T-helper 2 cell treated with Interferon-gamma antibody and Interleukin-4, amounts not matched to agents 5 μg/mL and 100 μg/mL, for 36 hours (primary cell): ENCODE measurements at regions not wholly inside any gene's neighbourhood (a gene's known extent, or its start where the extent isn't known, plus 50 kb on each side); places are given as distances from the start of the nearest gene placed in this dataset.

Experiments
- DNase-seq: peaks from one replicate; pipeline ENCODE4 v3.0.0; 2021; ENCODE audit warnings: low spot score
- H3K27ac Mint-ChIP-seq: one replicate; pipeline ENCODE4 v1.8.0; 2021; ENCODE audit warnings: mild to moderate bottlenecking, mixed read lengths
- H3K27me3 Mint-ChIP-seq: one replicate; pipeline ENCODE4 v1.8.0; 2021; ENCODE audit warnings: low read depth, mixed read lengths
- H3K36me3 Mint-ChIP-seq: one replicate; pipeline ENCODE4 v1.8.0; 2021; ENCODE audit warnings: low read depth, mixed read lengths
- H3K4me1 Mint-ChIP-seq: one replicate; pipeline ENCODE4 v1.8.0; 2021; ENCODE audit warnings: low read depth, mixed read lengths
- H3K4me3 Mint-ChIP-seq: one replicate; pipeline ENCODE4 v1.8.0; 2022; ENCODE audit warnings: mild to moderate bottlenecking, moderate library complexity, mixed read lengths
- H3K9me3 Mint-ChIP-seq: one replicate; pipeline ENCODE4 v1.8.0; 2021; ENCODE audit warnings: mixed read lengths

GRCh38 chr4:132818091-132818490, 331.0 kb upstream of the PCDH10 start:
- no peaks in the 10 kb centered on the region for H3K4me1 Mint-ChIP-seq
- DNase-seq: no peak
- H3K36me3 Mint-ChIP-seq: no peaks in the 10 kb centered on the region
- H3K27me3 Mint-ChIP-seq: no peaks in the 10 kb centered on the region
- peaks cover 12% of the 10 kb centered on the region for H3K9me3 Mint-ChIP-seq
- no peak overlapping the region for H3K4me3 Mint-ChIP-seq
- H3K27ac Mint-ChIP-seq: no peak overlapping the region

DNA sequence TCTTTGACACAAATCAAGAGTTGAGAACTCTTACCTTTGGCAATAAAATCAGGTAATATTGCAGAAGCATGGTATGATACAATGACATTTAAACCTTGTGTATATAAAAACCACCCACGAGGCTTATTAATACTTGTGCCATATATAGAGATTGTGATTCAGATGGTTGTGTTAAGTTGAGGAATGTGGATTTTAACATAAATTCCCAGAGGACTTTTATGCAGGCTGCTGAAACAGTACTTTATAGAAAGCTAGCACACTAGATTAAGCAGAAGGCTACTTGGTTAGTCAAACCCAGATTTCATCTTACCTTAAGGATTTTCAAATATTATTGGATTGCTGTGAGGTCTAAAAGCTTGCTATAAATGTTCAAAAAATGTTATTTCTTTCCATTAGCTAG, 325.7 kb upstream of the PCDH10 start:
- peaks cover 5% of the 10 kb centered on the region for H3K9me3 Mint-ChIP-seq
- no peaks in the 10 kb centered on the region for H3K4me1 Mint-ChIP-seq
- H3K27me3 Mint-ChIP-seq: no peaks in the 10 kb centered on the region
- H3K36me3 Mint-ChIP-seq: no peaks in the 10 kb centered on the region
- no peak for DNase-seq
- no peak overlapping the region for H3K27ac Mint-ChIP-seq
- no peak overlapping the region for H3K4me3 Mint-ChIP-seq

DNA sequence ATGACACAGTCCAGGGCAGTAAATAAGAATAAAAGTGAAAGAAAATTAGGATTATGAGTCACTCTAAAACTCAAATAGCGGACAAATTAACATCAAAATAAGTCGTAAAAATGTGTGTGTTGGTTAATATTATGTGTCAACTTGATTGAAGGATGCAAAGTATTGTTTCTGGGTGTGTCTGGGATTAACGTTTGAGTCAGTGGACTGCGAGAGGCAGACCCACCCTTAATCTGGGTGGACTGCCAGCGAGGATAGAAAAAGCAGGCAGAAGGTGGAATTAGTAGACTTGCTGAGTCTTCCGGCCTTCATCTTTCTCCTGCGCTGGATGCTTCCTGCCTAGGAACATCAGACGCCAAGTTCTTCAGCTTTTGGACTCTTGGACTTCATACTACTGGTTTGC, 324.3 kb upstream of the PCDH10 start:
- Mint-ChIP-seq H3K4me1 (no peaks in the 10 kb centered on the region), H3K36me3 (no peaks in the 10 kb centered on the region), H3K27me3 (no peaks in the 10 kb centered on the region), H3K4me3 (no peak overlapping the region), H3K27ac (no peak overlapping the region), H3K9me3 (peaks cover 6% of the 10 kb centered on the region)
- DNase-seq: no peak

DNA sequence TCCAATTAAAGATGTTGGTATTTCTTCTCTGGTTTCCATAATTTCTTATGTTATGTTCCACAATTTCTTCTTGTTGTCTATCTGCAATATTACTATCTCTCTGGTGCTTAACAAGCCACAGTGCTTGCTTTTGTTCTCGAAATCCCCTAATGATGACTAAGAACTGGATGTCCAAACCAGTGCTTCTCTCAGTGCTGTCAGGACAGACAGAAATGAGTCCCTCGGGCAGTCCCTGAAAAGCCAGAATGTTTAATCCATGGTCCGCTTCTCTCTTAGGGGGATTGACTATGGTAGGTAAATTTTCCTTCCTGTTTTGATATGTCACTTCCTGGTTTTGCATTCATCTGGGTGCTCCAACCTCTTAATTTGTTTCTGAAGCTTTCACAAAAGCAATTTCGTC, 321.6 kb upstream of the PCDH10 start:
- Mint-ChIP-seq H3K4me3 (no peak overlapping the region), H3K36me3 (no peaks in the 10 kb centered on the region), H3K4me1 (no peaks in the 10 kb centered on the region), H3K27ac (no peak overlapping the region), H3K9me3 (peaks cover 6% of the 10 kb centered on the region), H3K27me3 (no peaks in the 10 kb centered on the region)
- no peak for DNase-seq

- H3K4me3 Mint-ChIP-seq: no peak overlapping the region
- no peak overlapping the region for H3K27ac Mint-ChIP-seq
- H3K27me3 Mint-ChIP-seq: no peaks in the 10 kb centered on the region
- H3K36me3 Mint-ChIP-seq: no peaks in the 10 kb centered on the region
- H3K4me1 Mint-ChIP-seq: no peaks in the 10 kb centered on the region
- no peak for DNase-seq
- peaks cover 25% of the 10 kb centered on the region for H3K9me3 Mint-ChIP-seq
These were observed 310.9 kb upstream of the PCDH10 start for GRCh38 chr4:132838244-132838643.

DNA sequence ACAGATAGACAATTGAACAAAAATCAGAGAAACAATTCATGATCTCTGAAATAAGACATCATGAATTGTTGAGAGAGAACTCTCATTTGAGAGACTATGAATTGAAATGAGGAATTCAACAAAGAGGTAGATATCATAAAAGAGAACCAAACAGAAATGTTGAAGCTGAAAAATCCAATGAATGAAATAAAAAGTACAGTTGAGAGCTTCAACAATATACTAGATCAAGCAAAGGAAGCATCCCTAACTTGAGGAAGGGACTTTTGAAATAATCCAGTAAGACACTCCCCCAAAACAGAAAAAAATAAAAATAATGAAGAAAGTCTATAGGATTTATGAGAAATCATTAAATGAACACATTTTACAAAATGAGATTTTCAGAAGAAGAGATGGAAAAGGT, 310.0 kb upstream of the PCDH10 start:
- Mint-ChIP-seq H3K36me3 (no peaks in the 10 kb centered on the region), H3K4me1 (no peaks in the 10 kb centered on the region), H3K9me3 (peaks cover 25% of the 10 kb centered on the region), H3K4me3 (no peak overlapping the region), H3K27me3 (no peaks in the 10 kb centered on the region), H3K27ac (no peak overlapping the region)
- no peak for DNase-seq

GRCh38 chr4:132859929-132860328, 289.2 kb upstream of the PCDH10 start:
- Mint-ChIP-seq H3K27me3 (no peaks in the 10 kb centered on the region), H3K9me3 (peaks cover 4% of the 10 kb centered on the region), H3K36me3 (no peaks in the 10 kb centered on the region), H3K27ac (no peak overlapping the region), H3K4me3 (no peak overlapping the region), H3K4me1 (no peaks in the 10 kb centered on the region)
- no peak for DNase-seq

DNA sequence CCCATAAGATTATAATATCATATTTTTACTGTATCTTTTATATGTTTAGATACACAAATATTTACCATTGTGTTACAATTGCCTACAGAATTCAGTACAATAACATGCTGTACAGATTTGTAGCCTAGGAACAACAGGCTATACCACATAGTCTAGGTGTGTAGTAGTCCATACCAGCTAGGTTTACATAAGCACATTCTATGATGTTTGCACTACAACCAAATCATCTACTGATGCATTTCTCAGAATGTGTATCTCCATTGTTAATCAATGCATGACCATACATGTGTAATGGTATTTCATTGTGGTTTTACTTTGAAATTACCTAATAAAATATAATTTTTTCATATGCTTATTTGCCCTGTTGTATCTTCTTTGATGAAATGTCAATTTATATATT, 288.1 kb upstream of the PCDH10 start:
- H3K27ac Mint-ChIP-seq: no peak overlapping the region
- DNase-seq: no peak
- no peaks in the 10 kb centered on the region for H3K4me1 Mint-ChIP-seq
- no peaks in the 10 kb centered on the region for H3K36me3 Mint-ChIP-seq
- no peak overlapping the region for H3K4me3 Mint-ChIP-seq
- peaks cover 4% of the 10 kb centered on the region for H3K9me3 Mint-ChIP-seq
- H3K27me3 Mint-ChIP-seq: no peaks in the 10 kb centered on the region

DNA sequence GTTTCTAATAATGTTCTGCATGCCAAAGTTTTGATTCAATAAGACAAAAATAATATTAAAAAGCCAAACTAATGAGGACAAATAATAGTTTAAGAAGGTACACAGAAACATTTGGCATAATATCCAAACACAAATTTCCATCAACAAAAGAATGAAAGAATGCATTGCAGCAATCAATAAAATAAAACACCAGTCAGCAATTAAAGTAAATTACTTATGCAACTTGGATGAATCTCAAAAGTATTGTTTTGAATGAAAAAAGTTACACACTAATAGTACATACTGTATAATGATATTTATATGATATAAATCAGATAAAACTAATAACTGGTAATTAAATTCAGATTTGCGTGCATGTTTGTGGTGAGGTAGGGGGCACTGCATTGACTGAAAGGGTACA, 285.5 kb upstream of the PCDH10 start:
- no peak overlapping the region for H3K4me3 Mint-ChIP-seq
- no peaks in the 10 kb centered on the region for H3K27me3 Mint-ChIP-seq
- peaks cover 4% of the 10 kb centered on the region for H3K9me3 Mint-ChIP-seq
- H3K36me3 Mint-ChIP-seq: no peaks in the 10 kb centered on the region
- DNase-seq: no peak
- no peaks in the 10 kb centered on the region for H3K4me1 Mint-ChIP-seq
- H3K27ac Mint-ChIP-seq: no peak overlapping the region

DNA sequence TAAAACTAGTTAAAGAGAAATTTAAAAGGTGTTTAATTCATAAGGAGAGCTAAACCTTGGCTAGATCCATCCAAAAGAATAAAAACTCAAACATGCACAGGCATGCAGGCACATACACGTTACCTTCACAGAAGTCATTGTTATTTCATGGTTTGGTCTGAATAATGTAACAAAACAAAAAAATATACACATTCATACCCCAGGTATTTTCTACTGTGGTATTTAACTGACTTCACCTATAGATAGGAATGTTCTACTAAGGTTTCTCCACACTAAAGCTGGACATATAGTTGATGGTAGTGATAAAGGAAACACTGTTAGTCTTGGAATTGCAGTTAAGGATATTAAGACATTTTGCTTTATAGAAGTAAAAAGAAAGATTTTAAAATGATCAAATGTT, 283.6 kb upstream of the PCDH10 start:
- no peak for DNase-seq
- H3K27ac Mint-ChIP-seq: no peak overlapping the region
- H3K36me3 Mint-ChIP-seq: no peaks in the 10 kb centered on the region
- no peaks in the 10 kb centered on the region for H3K27me3 Mint-ChIP-seq
- H3K9me3 Mint-ChIP-seq: peaks cover 4% of the 10 kb centered on the region
- H3K4me1 Mint-ChIP-seq: no peaks in the 10 kb centered on the region
- H3K4me3 Mint-ChIP-seq: no peak overlapping the region

GRCh38 chr4:132865922-132866321, 283.2 kb upstream of the PCDH10 start:
- H3K4me1 Mint-ChIP-seq: no peaks in the 10 kb centered on the region
- H3K36me3 Mint-ChIP-seq: no peaks in the 10 kb centered on the region
- peaks cover 4% of the 10 kb centered on the region for H3K9me3 Mint-ChIP-seq

GRCh38 chr4:132866616-132867015, 282.5 kb upstream of the PCDH10 start:
- no peaks in the 10 kb centered on the region for H3K36me3 Mint-ChIP-seq
- no peaks in the 10 kb centered on the region for H3K27me3 Mint-ChIP-seq
- no peak overlapping the region for H3K4me3 Mint-ChIP-seq
- H3K27ac Mint-ChIP-seq: no peak overlapping the region
- DNase-seq: no peak
- no peaks in the 10 kb centered on the region for H3K4me1 Mint-ChIP-seq
- H3K9me3 Mint-ChIP-seq: peaks cover 1% of the 10 kb centered on the region

More at GRCh38 chr4:132865922-132866321, 283.2 kb upstream of the PCDH10 start:
- Mint-ChIP-seq H3K4me3 (no peak overlapping the region), H3K27me3 (no peaks in the 10 kb centered on the region), H3K27ac (no peak overlapping the region)
- no peak for DNase-seq

GRCh38 chr4:132893787-132894186, 255.3 kb upstream of the PCDH10 start:
- no peak for DNase-seq
- H3K4me1 Mint-ChIP-seq: no peaks in the 10 kb centered on the region
- H3K36me3 Mint-ChIP-seq: no peaks in the 10 kb centered on the region
- no peaks in the 10 kb centered on the region for H3K27me3 Mint-ChIP-seq
- H3K4me3 Mint-ChIP-seq: no peak overlapping the region
- H3K27ac Mint-ChIP-seq: no peak overlapping the region
- H3K9me3 Mint-ChIP-seq: no peaks in the 10 kb centered on the region

- Mint-ChIP-seq H3K4me3 (no peak overlapping the region), H3K27ac (no peak overlapping the region), H3K36me3 (no peaks in the 10 kb centered on the region), H3K27me3 (no peaks in the 10 kb centered on the region), H3K9me3 (peaks cover 2% of the 10 kb centered on the region), H3K4me1 (no peaks in the 10 kb centered on the region)
- no peak for DNase-seq
These were observed 247.9 kb upstream of the PCDH10 start for GRCh38 chr4:132901224-132901623.

DNA sequence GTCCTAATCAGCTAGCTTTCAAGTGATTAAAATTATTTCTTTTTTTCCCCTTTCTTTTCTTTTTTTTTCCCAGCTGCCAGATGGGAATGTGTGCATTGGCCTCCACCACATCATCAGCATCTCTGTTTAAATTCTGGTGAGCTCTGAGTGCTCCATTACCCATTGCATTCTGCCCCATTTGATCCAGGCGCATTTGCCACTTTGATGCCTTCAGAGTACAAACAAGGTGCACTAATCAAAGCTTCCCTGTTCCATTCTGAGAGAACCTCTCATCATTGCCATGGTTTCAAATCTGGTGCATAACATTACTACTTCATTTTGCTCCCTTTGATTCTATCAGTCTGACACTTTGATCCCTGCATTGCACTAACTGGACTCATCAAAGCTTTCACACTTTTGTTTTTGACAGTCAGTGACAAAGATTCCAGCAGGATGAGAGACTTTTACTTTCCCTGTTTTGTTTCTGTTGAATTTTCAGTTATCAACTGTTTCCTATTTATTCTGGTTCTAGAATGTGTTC, 238.8 kb upstream of the PCDH10 start:
- Mint-ChIP-seq H3K4me1 (no peaks in the 10 kb centered on the region), H3K9me3 (peaks cover 4% of the 10 kb centered on the region), H3K27ac (no peak overlapping the region), H3K36me3 (no peaks in the 10 kb centered on the region), H3K4me3 (no peak overlapping the region), H3K27me3 (no peaks in the 10 kb centered on the region)
- no peak for DNase-seq
